Mesenchymal stem cell (in vitro differentiated cells and primary cell): ENCODE measurements at regions not wholly inside any gene's neighbourhood (a gene's known extent, or its start where the extent isn't known, plus 50 kb on each side); places are given as distances from the start of the nearest gene placed in this dataset.

Experiments used
- DNase-seq: peaks from one replicate; pipeline ENCODE4 v3.0.0-alpha.2; 2013
- H2AFZ ChIP-seq: one replicate; pipeline ENCODE4 v1.6.1; 2013; ENCODE audit warnings: low read depth, mild to moderate bottlenecking, control low read depth, inconsistent platforms, low read length, moderate library complexity
- H2AK5ac ChIP-seq: 2 replicates; pipeline ENCODE4 v1.6.1; 2013; ENCODE audit warnings: low read length, moderate library complexity, mild to moderate bottlenecking, inconsistent platforms; ENCODE audit not compliant: severe bottlenecking
- H2BK120ac ChIP-seq: one replicate; pipeline ENCODE4 v1.6.1; 2013; ENCODE audit warnings: low read depth, mild to moderate bottlenecking, inconsistent platforms, low read length, moderate library complexity
- H2BK12ac ChIP-seq, 2 experiments: one replicate each; pipeline ENCODE4 v1.6.1; 2013; ENCODE audit warnings: inconsistent platforms in 2 of 2, low read length in 2 of 2, mild to moderate bottlenecking in 2 of 2, moderate library complexity in 2 of 2, control low read depth in 1 of 2
- H2BK15ac ChIP-seq: one replicate; pipeline ENCODE4 v1.6.1; 2013; ENCODE audit warnings: mild to moderate bottlenecking, low read depth, inconsistent platforms; ENCODE audit not compliant: poor library complexity, severe bottlenecking
- H2BK5ac ChIP-seq: 2 replicates; pipeline ENCODE4 v1.6.1; 2013; ENCODE audit warnings: low read depth, mild to moderate bottlenecking, low read length, control low read depth, inconsistent platforms; ENCODE audit not compliant: poor library complexity, severe bottlenecking
- H3K14ac ChIP-seq, 2 experiments: one replicate each; pipeline ENCODE4 v1.6.1; 2013; ENCODE audit warnings: inconsistent platforms in 2 of 2, low read length in 2 of 2, control low read depth in 1 of 2, mild to moderate bottlenecking in 1 of 2, moderate library complexity in 1 of 2
- H3K18ac ChIP-seq, 2 experiments: one replicate each; pipeline ENCODE4 v1.6.1; 2013; ENCODE audit warnings: inconsistent platforms in 2 of 2, low read length in 2 of 2, control low read depth in 1 of 2, low read depth in 1 of 2, mild to moderate bottlenecking in 1 of 2
- H3K23ac ChIP-seq, 2 experiments: one replicate each; pipeline ENCODE4 v1.6.1; 2013; ENCODE audit warnings: inconsistent platforms in 2 of 2, low read length in 2 of 2, mild to moderate bottlenecking in 2 of 2, moderate library complexity in 2 of 2, control low read depth in 1 of 2
- H3K27ac ChIP-seq: 2 replicates; pipeline ENCODE4 v1.5.1; 2013; ENCODE audit warnings: mild to moderate bottlenecking, moderate library complexity, low read length, control low read depth, inconsistent platforms; ENCODE audit not compliant: poor library complexity, severe bottlenecking
- H3K27me3 ChIP-seq, 2 experiments: 2 replicates each; pipeline versions ENCODE4 v1.6.1 to v1.7.0; 2013; ENCODE audit warnings: low read length in 2 of 2, mild to moderate bottlenecking in 2 of 2, moderate library complexity in 2 of 2, control low read depth in 1 of 2, inconsistent platforms in 1 of 2; ENCODE audit not compliant: control insufficient read depth in 1 of 2, insufficient read depth in 1 of 2
- H3K36me3 ChIP-seq, 2 experiments: 2 replicates each; pipeline versions ENCODE4 v1.6.1 to v1.7.0; 2013; ENCODE audit warnings: low read length in 2 of 2, control low read depth in 1 of 2, inconsistent platforms in 1 of 2, low read depth in 1 of 2, mild to moderate bottlenecking in 1 of 2; ENCODE audit not compliant: insufficient read depth in 2 of 2, control insufficient read depth in 1 of 2
- H3K4ac ChIP-seq, 2 experiments: one replicate each; pipeline ENCODE4 v1.6.1; 2013; ENCODE audit warnings: inconsistent platforms in 2 of 2, low read length in 2 of 2, mild to moderate bottlenecking in 2 of 2, moderate library complexity in 2 of 2, control low read depth in 1 of 2, low read depth in 1 of 2
- H3K4me1 ChIP-seq: 2 replicates; pipeline ENCODE4 v1.6.1; 2013; ENCODE audit warnings: low read depth, low read length, control low read depth; ENCODE audit not compliant: control insufficient read depth, insufficient read depth
- H3K4me2 ChIP-seq: 2 replicates; pipeline ENCODE4 v1.6.1; 2013; ENCODE audit warnings: low read length, mild to moderate bottlenecking, inconsistent platforms; ENCODE audit not compliant: poor library complexity, severe bottlenecking
- H3K4me3 ChIP-seq, 2 experiments: 2 replicates each; pipeline versions ENCODE4 v1.5.1 to v1.7.0; 2013; ENCODE audit warnings: low read length in 2 of 2, mild to moderate bottlenecking in 2 of 2, control low read depth in 1 of 2, low read depth in 1 of 2; ENCODE audit not compliant: insufficient read depth in 1 of 2
- H3K79me1 ChIP-seq: replicated peaks from 2 replicates; pipeline ENCODE4 v1.6.1; 2013; ENCODE audit warnings: mild to moderate bottlenecking, control low read depth, low read length, inconsistent platforms; ENCODE audit not compliant: poor library complexity, severe bottlenecking
- H3K9ac ChIP-seq: 2 replicates; pipeline ENCODE4 v1.7.0; 2013; ENCODE audit warnings: mild to moderate bottlenecking, low read length, moderate library complexity
- H3K9me3 ChIP-seq: 2 replicates; pipeline ENCODE4 v1.7.0; 2013; ENCODE audit warnings: mild to moderate bottlenecking, low read length; ENCODE audit not compliant: control insufficient read depth
- H4K8ac ChIP-seq: one replicate; pipeline ENCODE4 v1.6.1; 2013; ENCODE audit warnings: inconsistent platforms, mild to moderate bottlenecking, low read length, moderate library complexity
- H4K91ac ChIP-seq: one replicate; pipeline ENCODE4 v1.6.1; 2013; ENCODE audit warnings: mild to moderate bottlenecking, low read length, inconsistent platforms
- WGBS: methylation state at CpG from one replicate; pipeline ENCODE4 v1.1.7; 2013; ENCODE audit warnings: mixed read lengths; 5-methylcytosine and 5-hydroxymethylcytosine counted together

DNA sequence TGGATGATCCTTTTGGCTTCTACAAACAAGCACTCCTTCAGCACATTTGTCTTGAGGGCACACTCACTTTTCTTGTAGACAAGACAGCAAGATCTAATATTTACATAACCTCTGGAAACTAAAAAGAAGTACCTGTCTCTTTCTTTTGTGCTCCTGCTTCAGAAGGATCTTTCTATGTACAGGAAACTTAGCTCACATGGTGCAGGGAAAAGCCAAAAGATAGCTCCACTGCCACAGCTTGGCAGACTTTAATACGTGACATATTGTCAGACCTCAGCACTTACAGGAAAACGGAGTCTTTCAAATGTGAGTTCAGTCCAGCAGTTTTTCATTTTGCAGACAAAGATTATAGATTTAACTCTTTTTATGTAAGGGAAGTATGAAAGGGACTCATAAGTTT, 225.5 kb upstream of the SAMSN1 start:
- H3K18ac ChIP-seq: no peak overlapping the region
- H3K9me3 ChIP-seq: no peaks in the 10 kb centered on the region
- DNase-seq: no peak
- H4K8ac ChIP-seq: no peak overlapping the region
- no peak overlapping the region for H2BK15ac ChIP-seq
- H2BK120ac ChIP-seq: no peak overlapping the region
- H3K9ac ChIP-seq: no peak overlapping the region
- no peak overlapping the region for H3K4ac ChIP-seq
- no peak overlapping the region for H2AFZ ChIP-seq
- no peak overlapping the region for H4K91ac ChIP-seq
- H3K4me1 ChIP-seq: no peaks in the 10 kb centered on the region
- no peak overlapping the region for H3K23ac ChIP-seq
- H3K4me2 ChIP-seq: no peak overlapping the region
- no peaks in the 10 kb centered on the region for H3K79me1 ChIP-seq
- no peaks in the 10 kb centered on the region for H3K27me3 ChIP-seq
- no peak overlapping the region for H3K4me3 ChIP-seq
- H2AK5ac ChIP-seq: no peak overlapping the region
- H2BK12ac ChIP-seq: no peak overlapping the region
- WGBS: 100% methylated on average over 2 of the region's 2 CpGs
- no peak overlapping the region for H3K14ac ChIP-seq
- H3K27ac ChIP-seq: no peak overlapping the region
- H3K36me3 ChIP-seq: no peaks in the 10 kb centered on the region
- no peak overlapping the region for H2BK5ac ChIP-seq

DNA sequence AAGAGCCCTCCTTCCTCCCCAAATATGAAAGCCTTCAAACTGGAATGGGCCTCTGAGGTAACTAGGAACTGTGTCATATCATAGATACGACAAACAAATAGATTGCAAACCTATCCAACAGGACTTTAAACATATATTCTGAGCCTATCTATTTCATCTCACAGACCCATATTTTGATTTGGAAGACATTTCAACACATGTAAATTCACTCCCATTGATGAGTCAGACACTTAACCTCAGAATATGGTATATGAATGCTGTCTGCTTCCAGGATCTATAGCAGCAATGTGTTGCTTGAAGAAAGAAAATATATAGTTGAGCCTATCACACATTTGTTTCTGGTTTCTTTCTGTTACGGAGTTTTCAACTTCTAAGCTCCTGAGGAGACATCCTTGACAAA, 221.9 kb upstream of the SAMSN1 start:
- Histone ChIP-seq H2AK5ac (no peak overlapping the region), H2BK15ac (no peak overlapping the region), H3K27ac (no peak overlapping the region), H3K9ac (no peak overlapping the region), H3K27me3 (no peaks in the 10 kb centered on the region), H3K79me1 (no peaks in the 10 kb centered on the region), H2BK12ac (no peak overlapping the region), H3K9me3 (no peaks in the 10 kb centered on the region), H2BK5ac (no peak overlapping the region), H3K4me2 (no peak overlapping the region), H3K36me3 (no peaks in the 10 kb centered on the region), H3K18ac (no peak overlapping the region), H2AFZ (no peak overlapping the region), H3K4me1 (no peaks in the 10 kb centered on the region), H3K14ac (no peak overlapping the region), H2BK120ac (no peak overlapping the region), H4K8ac (no peak overlapping the region), H3K23ac (no peak overlapping the region), H4K91ac (no peak overlapping the region), H3K4ac (no peak overlapping the region), H3K4me3 (no peak overlapping the region)
- 88% methylated on average over 1 of the region's 2 CpGs for WGBS
- no peak for DNase-seq

DNA sequence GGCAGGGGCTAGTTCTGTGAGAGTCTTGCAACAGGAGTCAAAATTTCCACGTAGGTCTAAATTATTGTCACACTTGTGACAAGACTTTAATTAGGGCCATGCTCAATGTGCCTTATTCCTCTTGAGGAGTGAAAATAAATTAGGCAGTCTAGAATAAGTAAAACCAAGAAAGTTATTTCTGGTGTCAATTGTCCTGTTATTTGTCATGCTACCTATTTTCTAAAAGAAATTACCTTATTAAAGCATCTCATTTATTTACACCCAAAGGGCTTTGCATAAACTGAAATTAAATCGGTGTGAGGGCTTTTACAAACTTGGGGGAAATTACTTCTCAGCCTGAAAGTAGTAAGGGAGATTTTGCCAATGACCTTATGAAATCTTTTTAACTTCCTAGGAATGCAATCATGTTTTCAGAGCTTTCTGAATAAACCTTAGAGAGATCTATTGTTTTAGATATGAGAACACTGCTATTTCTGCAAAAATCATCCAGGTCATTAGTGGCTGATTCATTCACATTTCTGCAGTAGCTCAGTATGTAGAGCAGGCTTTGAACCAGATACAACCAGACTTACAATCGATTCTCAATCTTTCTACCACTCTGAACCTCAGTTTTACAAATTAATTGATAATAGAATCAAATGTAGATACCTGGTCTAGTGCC, 221.2 kb upstream of the SAMSN1 start:
- no peaks in the 10 kb centered on the region for H3K9me3 ChIP-seq
- DNase-seq: no peak
- H3K4me2 ChIP-seq: no peak overlapping the region

DNA sequence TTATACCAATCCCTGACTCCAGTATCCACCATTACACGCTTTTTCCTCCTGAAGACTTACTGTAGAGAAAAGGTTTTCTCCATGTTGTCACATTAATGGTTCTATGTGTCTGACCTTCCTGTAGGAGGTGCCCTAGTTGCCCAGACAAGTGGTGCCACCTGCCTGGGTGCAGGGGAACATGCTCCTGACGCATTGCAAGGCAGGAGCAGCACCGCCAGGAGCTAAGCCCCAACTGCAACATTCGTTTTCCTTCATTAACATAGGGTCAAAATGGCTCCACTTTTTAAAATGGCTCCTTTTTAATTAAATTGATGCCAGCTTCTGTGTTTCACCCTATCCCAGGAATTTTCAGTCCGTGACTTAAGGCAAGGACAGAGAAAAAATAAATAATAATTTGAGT, 220.1 kb upstream of the SAMSN1 start:
- Histone ChIP-seq H2AFZ (no peak overlapping the region), H3K4ac (no peak overlapping the region), H2BK120ac (no peak overlapping the region), H2BK12ac (no peak overlapping the region), H3K14ac (no peak overlapping the region), H2BK5ac (no peak overlapping the region), H3K9ac (no peak overlapping the region), H3K36me3 (no peaks in the 10 kb centered on the region), H3K4me1 (no peaks in the 10 kb centered on the region), H2AK5ac (no peak overlapping the region), H3K4me2 (no peak overlapping the region), H3K18ac (no peak overlapping the region), H4K8ac (no peak overlapping the region), H3K23ac (no peak overlapping the region), H3K27ac (no peak overlapping the region), H2BK15ac (no peak overlapping the region), H3K4me3 (no peak overlapping the region), H3K79me1 (no peaks in the 10 kb centered on the region), H3K9me3 (no peaks in the 10 kb centered on the region), H4K91ac (no peak overlapping the region), H3K27me3 (no peaks in the 10 kb centered on the region)
- DNase-seq: no peak
- 76% methylated on average over 4 of the region's 5 CpGs for WGBS

More for the DNA sequence above, 221.2 kb upstream of the SAMSN1 start:
- H3K27me3 ChIP-seq: no peaks in the 10 kb centered on the region
- H3K27ac ChIP-seq: no peak overlapping the region
- no peak overlapping the region for H3K4ac ChIP-seq
- H3K79me1 ChIP-seq: no peaks in the 10 kb centered on the region
- no peak overlapping the region for H3K18ac ChIP-seq
- no peak overlapping the region for H2BK12ac ChIP-seq
- H2BK120ac ChIP-seq: no peak overlapping the region
- H3K14ac ChIP-seq: no peak overlapping the region
- no peak overlapping the region for H4K8ac ChIP-seq
- no peaks in the 10 kb centered on the region for H3K36me3 ChIP-seq
- no peaks in the 10 kb centered on the region for H3K4me1 ChIP-seq
- WGBS: 60% methylated on average over 1 of the region's 3 CpGs
- H3K9ac ChIP-seq: no peak overlapping the region
- no peak overlapping the region for H2AK5ac ChIP-seq
- H2AFZ ChIP-seq: no peak overlapping the region
- no peak overlapping the region for H2BK15ac ChIP-seq
- H3K23ac ChIP-seq: no peak overlapping the region
- H3K4me3 ChIP-seq: no peak overlapping the region
- no peak overlapping the region for H2BK5ac ChIP-seq
- no peak overlapping the region for H4K91ac ChIP-seq
